PC-9 (cell line): ENCODE measurements at regions not wholly inside any gene's neighbourhood (a gene's known extent, or its start where the extent isn't known, plus 50 kb on each side); places are given as distances from the start of the nearest gene placed in this dataset.

Experiments
- BruUV-seq: library from RNA; stranded (reverse); fragments of 400-500 nt; replicated peaks from 2 replicates; lab custom pipeline; 2021; lab: Mats Ljungman, UMichigan
- CTCF ChIA-PET: fragments of 300-600 bp; sonication (Branson Sonifier 250); formaldehyde crosslinking; loops from one replicate; lab custom pipeline; 2022; ENCODE audit warnings: antibody characterized with exemption; lab: Charles Lee
- POLR2A ChIA-PET: fragments of 300-600 bp; sonication (Branson Sonifier 250); formaldehyde crosslinking; loops from one replicate; lab custom pipeline; 2022; ENCODE audit warnings: antibody characterized with exemption; ENCODE audit not compliant: unreplicated experiment; lab: Charles Lee
- DNase-seq, 2 experiments: peaks; one replicate each; pipeline versions ENCODE4 v3.0.0 to v3.0.0-alpha.2; 2015 to 2022; ENCODE audit warnings: mixed read lengths in 1 of 2
- H2AFZ ChIP-seq: fragments of 200-600 bp; sonication (generic); 2 replicates; pipeline ENCODE4 v1.8.1; 2017; ENCODE audit warnings: antibody characterized with exemption
- H3F3A ChIP-seq: fragments of 200-600 bp; sonication (generic); 2 replicates; pipeline ENCODE4 v1.8.1; 2017; ENCODE audit warnings: antibody characterized with exemption, mild to moderate bottlenecking, low read depth; ENCODE audit not compliant: insufficient read depth
- H3K27ac ChIP-seq: fragments of 200-600 bp; sonication (generic); 2 replicates; pipeline ENCODE4 v1.6.1; 2016; ENCODE audit warnings: mixed run types
- H3K27me3 ChIP-seq: fragments of 200-600 bp; sonication (generic); 2 replicates; pipeline ENCODE4 v1.6.1; 2016; ENCODE audit warnings: low read depth, mixed run types; ENCODE audit not compliant: insufficient read depth
- H3K36me3 ChIP-seq: fragments of 200-600 bp; sonication (generic); 2 replicates; pipeline ENCODE4 v1.6.1; 2016; ENCODE audit warnings: low read depth, mixed run types
- H3K4me1 ChIP-seq: fragments of 200-600 bp; sonication (generic); replicated peaks from 2 replicates; pipeline ENCODE4 v1.6.1; 2016; ENCODE audit warnings: mixed run types; ENCODE audit not compliant: insufficient read depth
- H3K4me2 ChIP-seq: fragments of 200-600 bp; sonication (generic); 2 replicates; pipeline ENCODE4 v1.6.1; 2017; ENCODE audit warnings: mixed run types
- H3K4me3 ChIP-seq: fragments of 200-600 bp; sonication (generic); 2 replicates; pipeline ENCODE4 v1.6.1; 2016; ENCODE audit warnings: mixed run types
- H3K79me2 ChIP-seq: fragments of 200-600 bp; sonication (generic); 2 replicates; pipeline ENCODE4 v1.6.1; 2017; ENCODE audit warnings: low read depth, mixed run types
- H3K9me2 ChIP-seq: fragments of 200-600 bp; sonication (generic); 2 replicates; pipeline ENCODE4 v1.8.1; 2017; ENCODE audit warnings: mild to moderate bottlenecking; ENCODE audit not compliant: insufficient read depth
- H3K9me3 ChIP-seq: fragments of 200-600 bp; sonication (generic); 2 replicates; pipeline ENCODE4 v1.8.1; 2016; ENCODE audit warnings: low read depth; ENCODE audit not compliant: insufficient read depth
- H4K20me1 ChIP-seq: fragments of 200-600 bp; sonication (generic); 2 replicates; pipeline ENCODE4 v1.8.1; 2017; ENCODE audit not compliant: insufficient read depth
- EZH2 ChIP-seq: fragments of 200-600 bp; sonication (generic); IDR thresholded peaks from 2 replicates; pipeline ENCODE4 v1.8.0; 2017; ENCODE audit warnings: antibody characterized with exemption, low read depth
- intact Hi-C: fragments of 100-400 bp; cut with micrococcal nuclease; formaldehyde crosslinking; loops from one replicate; pipeline ENCODE4 v1.10.0; 2022; ENCODE audit not compliant: unreplicated experiment
- TF ChIP-seq, protein P1 (sequence below): fragments of 200-600 bp; sonication (generic); conservative IDR thresholded peaks from 2 replicates; pipeline ENCODE4 v1.6.1; 2017; ENCODE audit warnings: mixed run types, antibody characterized with exemption, mild to moderate bottlenecking, moderate library complexity

DNA sequence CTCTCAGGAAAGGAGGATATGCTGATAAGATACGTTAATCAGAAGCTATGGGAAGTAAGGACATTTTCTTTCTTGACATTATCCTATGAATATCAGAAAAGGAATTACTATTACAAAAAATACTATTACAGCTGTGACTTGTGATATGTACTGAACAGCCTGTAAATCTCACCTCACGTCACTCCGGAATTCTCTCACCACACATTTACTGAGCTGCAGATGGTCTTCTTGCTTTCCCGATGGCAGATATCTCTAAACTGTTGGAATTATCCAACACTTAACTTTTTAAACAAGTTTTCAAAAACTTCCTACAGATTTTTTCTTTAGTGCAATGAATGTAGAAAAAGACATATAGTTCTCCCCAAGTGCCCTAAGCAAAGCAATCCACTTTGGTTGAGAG lies 313.4 kb downstream of the GPR37 start:
- Histone ChIP-seq H3K79me2 (no peaks in the 10 kb centered on the region), H3K9me2 (no peaks in the 10 kb centered on the region), H3K4me2 (no peak overlapping the region), H3K27ac (no peak overlapping the region), H3K9me3 (no peaks in the 10 kb centered on the region), H3K4me3 (no peak overlapping the region), H3K4me1 (no peaks in the 10 kb centered on the region), H3K27me3 (no peaks in the 10 kb centered on the region), H2AFZ (no peak overlapping the region), H4K20me1 (no peaks in the 10 kb centered on the region), H3K36me3 (no peaks in the 10 kb centered on the region), H3F3A (no peaks in the 10 kb centered on the region)
- BruUV-seq: no TSS peak
- intact Hi-C loops: no loop called here
- TF ChIP-seq EZH2: no peak
- TF ChIP-seq, protein P1, sequence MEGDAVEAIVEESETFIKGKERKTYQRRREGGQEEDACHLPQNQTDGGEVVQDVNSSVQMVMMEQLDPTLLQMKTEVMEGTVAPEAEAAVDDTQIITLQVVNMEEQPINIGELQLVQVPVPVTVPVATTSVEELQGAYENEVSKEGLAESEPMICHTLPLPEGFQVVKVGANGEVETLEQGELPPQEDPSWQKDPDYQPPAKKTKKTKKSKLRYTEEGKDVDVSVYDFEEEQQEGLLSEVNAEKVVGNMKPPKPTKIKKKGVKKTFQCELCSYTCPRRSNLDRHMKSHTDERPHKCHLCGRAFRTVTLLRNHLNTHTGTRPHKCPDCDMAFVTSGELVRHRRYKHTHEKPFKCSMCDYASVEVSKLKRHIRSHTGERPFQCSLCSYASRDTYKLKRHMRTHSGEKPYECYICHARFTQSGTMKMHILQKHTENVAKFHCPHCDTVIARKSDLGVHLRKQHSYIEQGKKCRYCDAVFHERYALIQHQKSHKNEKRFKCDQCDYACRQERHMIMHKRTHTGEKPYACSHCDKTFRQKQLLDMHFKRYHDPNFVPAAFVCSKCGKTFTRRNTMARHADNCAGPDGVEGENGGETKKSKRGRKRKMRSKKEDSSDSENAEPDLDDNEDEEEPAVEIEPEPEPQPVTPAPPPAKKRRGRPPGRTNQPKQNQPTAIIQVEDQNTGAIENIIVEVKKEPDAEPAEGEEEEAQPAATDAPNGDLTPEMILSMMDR: no peak
- ChIA-PET POLR2A (no interaction called here), CTCF (no interaction called here)
- DNase-seq: no peak

DNA sequence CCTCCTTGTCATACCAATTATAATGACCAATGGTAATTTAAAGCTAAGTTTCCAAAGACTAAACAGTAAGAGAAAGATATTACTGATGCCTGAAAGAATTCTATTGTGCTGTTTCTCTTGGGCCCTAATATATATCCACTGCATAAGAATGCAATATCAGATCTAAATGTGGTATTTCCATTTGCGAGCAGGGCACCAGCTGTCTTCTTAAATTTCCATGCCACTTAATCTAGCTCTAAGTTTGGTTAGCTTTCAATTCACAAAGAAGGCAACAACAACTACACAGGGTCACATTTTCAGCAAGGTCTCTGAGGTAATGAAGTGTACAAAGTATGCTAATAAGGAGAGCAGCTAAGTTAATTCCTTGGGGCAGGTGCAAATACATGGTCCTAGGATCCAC lies 315.7 kb downstream of the GPR37 start:
- TF ChIP-seq, protein P1: no peak
- no peak for TF ChIP-seq EZH2
- Histone ChIP-seq H3K4me1 (no peaks in the 10 kb centered on the region), H3K36me3 (no peaks in the 10 kb centered on the region), H3K9me2 (no peaks in the 10 kb centered on the region), H3K4me3 (no peak overlapping the region), H2AFZ (no peak overlapping the region), H3F3A (no peaks in the 10 kb centered on the region), H4K20me1 (no peaks in the 10 kb centered on the region), H3K4me2 (no peak overlapping the region), H3K27ac (no peak overlapping the region), H3K27me3 (no peaks in the 10 kb centered on the region), H3K79me2 (no peaks in the 10 kb centered on the region), H3K9me3 (no peaks in the 10 kb centered on the region)
- BruUV-seq: no TSS peak
- DNase-seq: no peak
- intact Hi-C loops: no loop called here
- CTCF ChIA-PET: no interaction called here
- POLR2A ChIA-PET: no interaction called here

DNA sequence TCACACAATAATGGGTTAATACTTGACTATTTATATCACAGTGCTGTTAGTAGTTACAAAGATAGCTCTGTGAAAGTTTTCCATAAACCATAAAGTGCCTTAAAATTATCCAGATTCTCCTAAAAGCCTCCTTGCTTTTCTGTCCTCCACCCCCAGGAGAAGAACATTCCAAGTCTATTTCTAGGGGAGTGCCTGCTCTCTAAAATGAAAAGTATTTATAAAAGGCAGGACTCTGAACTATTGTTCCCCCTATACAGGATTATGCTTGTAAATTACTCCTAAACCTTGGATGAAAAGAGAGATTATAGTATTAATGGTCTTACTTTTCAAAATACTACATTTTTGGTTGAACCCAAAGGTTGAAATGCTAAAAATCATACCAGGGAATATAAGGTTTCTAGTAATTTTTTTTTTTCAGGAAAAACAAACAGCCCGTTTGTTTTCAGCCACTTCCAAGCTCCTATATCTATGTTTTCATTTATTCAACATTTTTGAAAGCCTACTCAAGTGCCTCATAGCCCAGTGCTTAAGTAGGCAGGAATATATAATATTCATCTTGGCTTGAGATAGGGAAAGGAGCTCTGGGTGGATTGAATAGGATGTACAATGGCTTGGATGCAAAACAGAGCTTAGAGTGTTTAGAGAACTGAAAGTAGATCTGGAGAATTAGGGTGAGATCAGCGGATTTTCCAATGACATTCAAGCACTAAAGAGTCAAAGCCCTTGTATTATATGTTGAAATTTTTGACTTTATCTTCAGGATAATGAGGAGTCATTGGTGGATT lies 320.7 kb downstream of the GPR37 start:
- intact Hi-C loops: no loop called here
- no peak overlapping the region for H3K4me2 ChIP-seq
- BruUV-seq: no TSS peak
- H3K9me3 ChIP-seq: no peaks in the 10 kb centered on the region
- no peak overlapping the region for H2AFZ ChIP-seq
- H3K4me3 ChIP-seq: no peak overlapping the region
- no peaks in the 10 kb centered on the region for H4K20me1 ChIP-seq
- no peaks in the 10 kb centered on the region for H3K36me3 ChIP-seq
- TF ChIP-seq, protein P1: no peak
- no peak for TF ChIP-seq EZH2
- H3K27ac ChIP-seq: no peak overlapping the region
- H3K4me1 ChIP-seq: no peaks in the 10 kb centered on the region
- ChIA-PET CTCF (interaction anchor here (0.7 kb wide), 1 partner anchor 286 kb away, joined by 3 read pairs; no protein-coding TSS in a partner anchor), POLR2A (no interaction called here)
- no peaks in the 10 kb centered on the region for H3K79me2 ChIP-seq
- H3K27me3 ChIP-seq: no peaks in the 10 kb centered on the region
- no peaks in the 10 kb centered on the region for H3K9me2 ChIP-seq
- no peaks in the 10 kb centered on the region for H3F3A ChIP-seq
- no peak for DNase-seq
